IMR-90 (cell line): ENCODE measurements at regions not wholly inside any gene's neighbourhood (a gene's known extent, or its start where the extent isn't known, plus 50 kb on each side); places are given as distances from the start of the nearest gene placed in this dataset.
"Not testable (repeated sequence)": the region's sequence is repeated elsewhere in the genome, so short reads cannot be mapped to it uniquely, and the experiment has no call there.

Experiments
- ATAC-seq: fragments of 200-7000 bp; cut with Tn5 transposase; 2 replicates; pipeline ENCODE4 v1.9.1; 2020; ENCODE audit warnings: low read depth, mild to moderate bottlenecking, moderate library complexity
- BruUV-seq: library from RNA; stranded (reverse); fragments of 400-500 nt; replicated peaks from 2 replicates; lab custom pipeline; 2021; lab: Mats Ljungman, UMichigan
- CTCF ChIA-PET: fragments of 300-600 bp; formaldehyde crosslinking; extraction: SDS; loops from one replicate; lab custom pipeline; 2021; ENCODE audit warnings: antibody characterized with exemption; lab: Yijun Ruan, JAX
- POLR2A ChIA-PET: fragments of 300-600 bp; sonication (Branson Sonifier 250); formaldehyde crosslinking; loops from one replicate; lab custom pipeline; 2022; ENCODE audit warnings: antibody characterized with exemption; ENCODE audit not compliant: unreplicated experiment; lab: Charles Lee
- DNase-seq: peaks from one replicate; pipeline ENCODE4 v3.0.0; 2013
- H2AFZ ChIP-seq: replicated peaks from 2 replicates; pipeline ENCODE3; 2013; ENCODE audit warnings: low read length, mild to moderate bottlenecking; ENCODE audit not compliant: poor library complexity
- H2AK5ac ChIP-seq: 2 replicates; pipeline ENCODE4 v1.6.1; 2013; ENCODE audit warnings: low read depth, low read length, inconsistent platforms
- H2AK9ac ChIP-seq: replicated peaks from 2 replicates; pipeline ENCODE3; 2013; ENCODE audit warnings: mild to moderate bottlenecking, low read depth, low read length, moderate library complexity; ENCODE audit not compliant: poor library complexity
- H2BK120ac ChIP-seq: 2 replicates; pipeline ENCODE4 v1.6.1; 2013; ENCODE audit warnings: low read depth, low read length, inconsistent platforms
- H2BK15ac ChIP-seq: 3 replicates; pipeline ENCODE4 v1.6.1; 2013; ENCODE audit warnings: low read depth, low read length, inconsistent platforms
- H2BK20ac ChIP-seq: 2 replicates; pipeline ENCODE4 v1.6.1; 2013; ENCODE audit warnings: low read depth, mild to moderate bottlenecking, inconsistent platforms, low read length, moderate library complexity
- H2BK5ac ChIP-seq: 2 replicates; pipeline ENCODE4 v1.6.1; 2013; ENCODE audit warnings: mild to moderate bottlenecking, low read depth, low read length, inconsistent platforms; ENCODE audit not compliant: poor library complexity, severe bottlenecking
- H3K14ac ChIP-seq: replicated peaks from 2 replicates; pipeline ENCODE4 v1.6.1; 2013; ENCODE audit warnings: low read depth, low read length, inconsistent platforms
- H3K18ac ChIP-seq: 2 replicates; pipeline ENCODE4 v1.6.1; 2013; ENCODE audit warnings: low read depth, low read length, control low read depth
- H3K23ac ChIP-seq: 2 replicates; pipeline ENCODE4 v1.6.1; 2013; ENCODE audit warnings: low read depth, low read length, inconsistent platforms
- H3K27ac ChIP-seq: 2 replicates; pipeline ENCODE4 v1.5.1; 2013; ENCODE audit warnings: mild to moderate bottlenecking, control low read depth, low read length; ENCODE audit not compliant: insufficient read depth
- H3K27me3 ChIP-seq: 2 replicates; pipeline ENCODE4 v1.6.1; 2013; ENCODE audit warnings: low read length; ENCODE audit not compliant: control insufficient read depth, insufficient read depth
- H3K36me3 ChIP-seq: 2 replicates; pipeline ENCODE4 v1.6.1; 2013; ENCODE audit warnings: low read length, mixed read lengths; ENCODE audit not compliant: control insufficient read depth, insufficient read depth
- H3K4ac ChIP-seq: 2 replicates; pipeline ENCODE4 v1.6.1; 2013; ENCODE audit warnings: low read depth, low read length, inconsistent platforms
- H3K4me1 ChIP-seq: 2 replicates; pipeline ENCODE4 v1.6.1; 2013; ENCODE audit warnings: low read length, mixed read lengths; ENCODE audit not compliant: control insufficient read depth, insufficient read depth
- H3K4me2 ChIP-seq: 2 replicates; pipeline ENCODE4 v1.6.1; 2013; ENCODE audit warnings: low read depth, mild to moderate bottlenecking, control low read depth, low read length, moderate library complexity
- H3K4me3 ChIP-seq: 2 replicates; pipeline ENCODE4 v1.5.1; 2013; ENCODE audit warnings: low read depth, mild to moderate bottlenecking, control low read depth, low read length, moderate library complexity; ENCODE audit not compliant: insufficient read depth
- H3K56ac ChIP-seq: 2 replicates; pipeline ENCODE4 v1.6.1; 2013; ENCODE audit warnings: low read length, inconsistent platforms; ENCODE audit not compliant: insufficient read depth; ENCODE audit errors: extremely low read depth
- H3K79me1 ChIP-seq, 2 experiments: 2 replicates each; pipeline ENCODE4 v1.6.1; 2013; ENCODE audit warnings: low read length in 2 of 2, inconsistent platforms in 1 of 2, low read depth in 1 of 2
- H3K9ac ChIP-seq: 2 replicates; pipeline ENCODE4 v1.6.1; 2013; ENCODE audit warnings: low read depth, low read length, control low read depth
- H3K9me1 ChIP-seq: 2 replicates; pipeline ENCODE4 v1.6.1; 2013; ENCODE audit warnings: low read length, inconsistent platforms; ENCODE audit not compliant: insufficient read depth
- H3K9me3 ChIP-seq: 2 replicates; pipeline ENCODE4 v1.6.1; 2013; ENCODE audit warnings: low read length; ENCODE audit not compliant: control insufficient read depth, insufficient read depth
- H4K20me1 ChIP-seq: 2 replicates; pipeline ENCODE4 v1.6.1; 2013; ENCODE audit warnings: low read length, inconsistent platforms; ENCODE audit not compliant: insufficient read depth
- H4K5ac ChIP-seq: 2 replicates; pipeline ENCODE4 v1.6.1; 2013; ENCODE audit warnings: mild to moderate bottlenecking, low read depth, low read length, control low read depth
- H4K8ac ChIP-seq, 2 experiments: 2 replicates each; pipeline ENCODE4 v1.6.1; 2013; ENCODE audit warnings: low read depth in 2 of 2, low read length in 2 of 2, control low read depth in 1 of 2, inconsistent platforms in 1 of 2
- H4K91ac ChIP-seq: 2 replicates; pipeline ENCODE4 v1.6.1; 2013; ENCODE audit warnings: low read depth, low read length, inconsistent platforms; ENCODE audit not compliant: insufficient read depth
- WGBS, 2 experiments: methylation state at CpG; one replicate each; pipeline versions ENCODE4 v1.1.5 to v1.1.7; 2013; ENCODE audit warnings: missing lambda C conversion rate in 2 of 2; ENCODE audit not compliant: insufficient read length in 1 of 2; ENCODE audit errors: extremely low coverage in 2 of 2; 5-methylcytosine and 5-hydroxymethylcytosine counted together
- dilution Hi-C: fragments of 300-500 bp; cut with HindIII; formaldehyde crosslinking; loops from one replicate; pipeline ENCODE4 v1.14.3; 2018; ENCODE audit warnings: low sequenced_read_pairs; ENCODE audit not compliant: unreplicated experiment
- in situ Hi-C: fragments of 300-500 bp; cut with MboI; formaldehyde crosslinking; loops from 3 replicates; pipeline ENCODE4 v1.14.3; 2019; ENCODE audit warnings: low sequenced_read_pairs, inconsistent platforms, mixed read lengths
- intact Hi-C: fragments of 100-400 bp; cut with micrococcal nuclease; formaldehyde crosslinking; loops from 2 replicates; pipeline ENCODE4 v1.10.0; 2022

GRCh38 chr2:87680691-87681090 is 67.2 kb upstream of the PLGLB2 start:
- H2BK15ac ChIP-seq, H3K9me1 ChIP-seq, CTCF ChIA-PET, H2BK120ac ChIP-seq, dilution Hi-C loops, H3K23ac ChIP-seq, H2BK20ac ChIP-seq, DNase-seq, H3K4me3 ChIP-seq, H3K27me3 ChIP-seq, H3K9me3 ChIP-seq, H2BK5ac ChIP-seq, H2AK5ac ChIP-seq, ATAC-seq, H3K9ac ChIP-seq, H3K4me1 ChIP-seq, H3K56ac ChIP-seq, H4K8ac ChIP-seq, H2AK9ac ChIP-seq, H3K27ac ChIP-seq, H3K14ac ChIP-seq, H3K79me1 ChIP-seq, intact Hi-C loops, H4K5ac ChIP-seq, BruUV-seq, H4K91ac ChIP-seq, H3K36me3 ChIP-seq, in situ Hi-C loops, H4K20me1 ChIP-seq, H3K4ac ChIP-seq, H3K18ac ChIP-seq, POLR2A ChIA-PET, H2AFZ ChIP-seq, H3K4me2 ChIP-seq: not testable (repeated sequence)
- no CpG with 5 or more reads among the region's 1 CpG for WGBS, 2 experiments

- H2BK20ac ChIP-seq, H4K8ac ChIP-seq: not testable (repeated sequence)
- WGBS, 2 experiments: no CpG with 5 or more reads among the region's 10 CpGs
Observed at GRCh38 chr2:87683451-87683850, 64.4 kb upstream of the PLGLB2 start.

More at GRCh38 chr2:87683451-87683850, 64.4 kb upstream of the PLGLB2 start:
- H2BK15ac ChIP-seq, H3K4me2 ChIP-seq, H2BK5ac ChIP-seq, H4K91ac ChIP-seq, in situ Hi-C loops, H2AK5ac ChIP-seq, H3K14ac ChIP-seq, H3K9ac ChIP-seq, POLR2A ChIA-PET, CTCF ChIA-PET, intact Hi-C loops, H3K36me3 ChIP-seq, H2AFZ ChIP-seq, H3K18ac ChIP-seq, H3K79me1 ChIP-seq, H3K27me3 ChIP-seq, H2AK9ac ChIP-seq, H2BK120ac ChIP-seq, H3K9me1 ChIP-seq, H4K20me1 ChIP-seq, H4K5ac ChIP-seq, H3K27ac ChIP-seq, H3K4me1 ChIP-seq, H3K9me3 ChIP-seq, H3K23ac ChIP-seq, H3K4ac ChIP-seq, H3K56ac ChIP-seq, BruUV-seq, H3K4me3 ChIP-seq, dilution Hi-C loops: not testable (repeated sequence)
- DNase-seq (peak; percentile 0), ATAC-seq (peak; percentile 18; the same call in 1 of the 2 replicates)
